ENCODE measurements at regions not wholly inside any gene's neighbourhood (a gene's known extent, or its start where the extent isn't known, plus 50 kb on each side); places are given as distances from the start of the nearest gene placed in this dataset.

DNA sequence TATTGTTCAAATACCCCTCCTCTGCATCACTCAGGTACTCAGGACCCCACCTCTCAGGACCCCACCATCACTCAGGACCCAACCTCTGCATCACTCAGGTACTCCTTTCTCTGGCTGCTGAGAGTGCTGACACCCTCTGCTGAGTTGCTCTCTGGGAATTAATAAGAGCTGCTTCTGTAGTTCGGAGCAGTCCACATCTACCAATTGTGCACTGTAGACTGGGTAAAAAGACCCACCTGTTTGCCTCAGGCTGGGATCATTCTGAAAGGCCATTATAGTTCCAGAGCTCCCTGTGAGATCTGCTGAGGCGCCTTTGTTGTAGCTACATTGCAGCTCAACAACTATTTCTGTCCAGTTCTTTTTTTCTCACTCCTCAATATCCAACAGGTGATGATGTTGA lies 276.3 kb upstream of the MYOCD start:
- Histone ChIP-seq H3K36me3 (replicated peaks) (no peaks in the 10 kb centered on the region), H3K27ac (no peak overlapping the region), H3K27me3 (replicated peaks) (no peaks in the 10 kb centered on the region), H3K4me3 (ENCODE audit: low read depth, low read length) (no peak overlapping the region)
- in situ Hi-C loops (cut with HindIII; ENCODE audit: low pct_ligation_motif_present, low sequenced_read_pairs), result no loop called here
- no peak for DNase-seq
- TF ChIP-seq, protein P1, sequence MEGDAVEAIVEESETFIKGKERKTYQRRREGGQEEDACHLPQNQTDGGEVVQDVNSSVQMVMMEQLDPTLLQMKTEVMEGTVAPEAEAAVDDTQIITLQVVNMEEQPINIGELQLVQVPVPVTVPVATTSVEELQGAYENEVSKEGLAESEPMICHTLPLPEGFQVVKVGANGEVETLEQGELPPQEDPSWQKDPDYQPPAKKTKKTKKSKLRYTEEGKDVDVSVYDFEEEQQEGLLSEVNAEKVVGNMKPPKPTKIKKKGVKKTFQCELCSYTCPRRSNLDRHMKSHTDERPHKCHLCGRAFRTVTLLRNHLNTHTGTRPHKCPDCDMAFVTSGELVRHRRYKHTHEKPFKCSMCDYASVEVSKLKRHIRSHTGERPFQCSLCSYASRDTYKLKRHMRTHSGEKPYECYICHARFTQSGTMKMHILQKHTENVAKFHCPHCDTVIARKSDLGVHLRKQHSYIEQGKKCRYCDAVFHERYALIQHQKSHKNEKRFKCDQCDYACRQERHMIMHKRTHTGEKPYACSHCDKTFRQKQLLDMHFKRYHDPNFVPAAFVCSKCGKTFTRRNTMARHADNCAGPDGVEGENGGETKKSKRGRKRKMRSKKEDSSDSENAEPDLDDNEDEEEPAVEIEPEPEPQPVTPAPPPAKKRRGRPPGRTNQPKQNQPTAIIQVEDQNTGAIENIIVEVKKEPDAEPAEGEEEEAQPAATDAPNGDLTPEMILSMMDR (IDR thresholded peaks at IDR 0.05; ENCODE audit: low read depth, low read length, missing control alignments), result no peak

GRCh38 chr17:12390631-12391030 lies 275.1 kb upstream of the MYOCD start:
- Histone ChIP-seq H3K36me3 (replicated peaks) (no peaks in the 10 kb centered on the region), H3K4me3 (ENCODE audit: low read depth, low read length) (no peak overlapping the region), H3K27ac (no peak overlapping the region), H3K27me3 (replicated peaks) (no peaks in the 10 kb centered on the region)
- TF ChIP-seq, protein P1 (IDR thresholded peaks at IDR 0.05; ENCODE audit: low read depth, low read length, missing control alignments), result no peak
- in situ Hi-C loops (cut with HindIII; ENCODE audit: low pct_ligation_motif_present, low sequenced_read_pairs), result no loop called here
- DNase-seq, result no peak

GRCh38 chr17:12391468-12391867 lies 274.2 kb upstream of the MYOCD start:
- in situ Hi-C loops (cut with HindIII; ENCODE audit: low pct_ligation_motif_present, low sequenced_read_pairs), result no loop called here
- no peaks in the 10 kb centered on the region for H3K36me3 ChIP-seq (replicated peaks)
- H3K4me3 ChIP-seq (ENCODE audit: low read depth, low read length), result no peak overlapping the region
- TF ChIP-seq, protein P1 (IDR thresholded peaks at IDR 0.05; ENCODE audit: low read depth, low read length, missing control alignments), result no peak
- H3K27me3 ChIP-seq (replicated peaks), result no peaks in the 10 kb centered on the region
- DNase-seq, result no peak
- no peak overlapping the region for H3K27ac ChIP-seq

DNA sequence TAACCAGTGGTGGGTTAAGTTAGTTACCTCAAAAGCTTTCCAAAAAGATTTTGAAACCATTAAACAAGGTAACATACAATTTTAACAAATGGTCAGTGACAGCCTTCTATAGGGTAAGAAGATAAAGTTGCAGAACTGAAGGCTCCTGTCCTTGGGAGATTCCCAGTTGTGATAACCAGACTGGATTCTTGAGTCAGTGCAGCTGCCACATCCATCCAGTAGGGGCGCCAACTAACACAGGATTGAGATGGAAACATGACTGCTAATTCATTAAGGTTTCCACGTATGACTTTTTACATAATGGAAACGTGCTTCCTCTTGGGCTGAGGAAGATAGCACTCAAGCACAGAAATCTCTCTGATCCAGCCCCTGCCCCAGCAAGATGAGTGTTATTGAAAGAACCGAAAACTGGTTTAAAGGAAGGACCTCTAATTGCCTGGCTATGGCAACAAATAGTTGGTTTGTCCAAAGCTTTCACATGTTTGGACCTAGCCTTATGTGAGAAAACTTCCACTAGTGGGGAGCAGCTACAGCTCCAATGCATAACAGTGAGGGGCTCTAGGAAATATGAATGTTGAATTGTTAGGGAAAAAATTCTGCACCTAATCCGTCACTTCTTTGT lies 269.8 kb upstream of the MYOCD start:
- TF ChIP-seq, protein P1 (IDR thresholded peaks at IDR 0.05; ENCODE audit: low read depth, low read length, missing control alignments), result peak; percentile 76
- peak; percentile 35 for DNase-seq
- in situ Hi-C loops (cut with HindIII; ENCODE audit: low pct_ligation_motif_present, low sequenced_read_pairs), result no loop called here

DNA sequence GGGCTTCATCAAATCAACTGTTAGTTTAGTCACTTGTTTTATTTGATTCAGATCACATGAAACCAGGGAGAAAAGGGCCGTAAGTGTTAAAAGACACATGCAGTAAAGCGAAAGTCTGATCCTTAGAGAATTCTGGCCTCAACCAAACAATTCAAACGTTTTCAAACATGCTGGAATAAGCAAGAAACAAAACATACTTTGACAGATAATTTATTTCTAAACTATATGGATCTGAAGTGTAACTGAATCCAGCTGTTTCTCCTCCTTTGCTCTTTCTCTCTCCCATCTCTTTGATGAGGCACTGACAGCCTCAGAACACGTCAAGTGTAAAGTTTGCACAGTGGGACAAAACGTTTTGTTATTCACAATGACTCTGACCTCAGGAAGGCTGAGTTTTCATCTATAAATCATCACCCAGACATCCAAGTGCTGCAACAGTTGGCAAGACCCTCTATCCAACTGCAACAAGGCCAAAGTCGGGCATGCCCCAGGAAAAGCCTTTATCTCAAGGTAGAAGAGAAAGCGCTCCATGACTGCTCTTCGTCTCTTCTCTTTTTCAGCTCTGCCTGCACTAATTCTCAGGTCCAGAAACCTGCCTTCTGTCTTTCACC lies 267.1 kb upstream of the MYOCD start:
- Histone ChIP-seq H3K36me3 (replicated peaks) (no peaks in the 10 kb centered on the region), H3K27ac (no peak overlapping the region), H3K27me3 (replicated peaks) (no peaks in the 10 kb centered on the region), H3K4me3 (ENCODE audit: low read depth, low read length) (no peak overlapping the region)
- TF ChIP-seq, protein P1 (IDR thresholded peaks at IDR 0.05; ENCODE audit: low read depth, low read length, missing control alignments), result no peak
- in situ Hi-C loops (cut with HindIII; ENCODE audit: low pct_ligation_motif_present, low sequenced_read_pairs), result no loop called here
- DNase-seq, result no peak

More for the DNA sequence above, 269.8 kb upstream of the MYOCD start:
- H3K27ac ChIP-seq, result no peak overlapping the region
- no peak overlapping the region for H3K4me3 ChIP-seq (ENCODE audit: low read depth, low read length)
- no peaks in the 10 kb centered on the region for H3K27me3 ChIP-seq (replicated peaks)
- H3K36me3 ChIP-seq (replicated peaks), result no peaks in the 10 kb centered on the region
